Endothelial cell of umbilical vein (primary cell): ENCODE measurements at regions not wholly inside any gene's neighbourhood (a gene's known extent, or its start where the extent isn't known, plus 50 kb on each side); places are given as distances from the start of the nearest gene placed in this dataset.

ENCODE experiments used
- BruUV-seq: library from RNA; stranded (reverse); fragments of 400-500 nt; replicated peaks from 2 replicates; lab custom pipeline; 2021; lab: Mats Ljungman, UMichigan
- CTCF ChIA-PET: fragments of 300-600, 350-600 bp; sonication (Branson Sonifier 250); formaldehyde crosslinking; loops from one replicate; lab custom pipeline; 2021; ENCODE audit warnings: antibody characterized with exemption, inconsistent platforms; lab: Charles Lee
- POLR2A ChIA-PET: fragments of 300-600, 350-600 bp; sonication (Branson Sonifier 250); formaldehyde crosslinking; loops from one replicate; lab custom pipeline; 2021; ENCODE audit warnings: antibody characterized with exemption, inconsistent platforms; lab: Charles Lee
- DNase-seq: peaks from one replicate; pipeline ENCODE4 v3.0.0-alpha.2; 2011; ENCODE audit warnings: low read depth, low spot score
- FAIRE-seq: peaks from 2 replicates; lab custom pipeline; 2011; peaks lifted over from hg19 to GRCh38; lab: Jason Lieb, UNC
- H2AFZ ChIP-seq: 2 replicates; pipeline ENCODE4 v1.6.0; 2012; ENCODE audit warnings: low read depth, low read length, control low read depth, inconsistent platforms
- H3K27ac ChIP-seq: 2 replicates; pipeline ENCODE4 v1.5.1; 2011; ENCODE audit warnings: low read depth, mild to moderate bottlenecking, control low read depth, low read length, moderate library complexity; ENCODE audit not compliant: insufficient read depth
- H3K27me3 ChIP-seq, 2 experiments: 2 replicates each; pipeline versions ENCODE4 v1.6.0 to v1.6.1; 2011; ENCODE audit warnings: low read length in 2 of 2, mixed read lengths in 1 of 2; ENCODE audit not compliant: control insufficient read depth in 2 of 2, insufficient read depth in 2 of 2
- H3K36me3 ChIP-seq, 2 experiments: 2 replicates in 1 of 2; 3 replicates in 1 of 2; pipeline ENCODE4 v1.5.1; 2011; ENCODE audit warnings: low read length in 2 of 2, mild to moderate bottlenecking in 1 of 2, moderate library complexity in 1 of 2; ENCODE audit not compliant: control insufficient read depth in 2 of 2, insufficient read depth in 2 of 2; ENCODE audit errors: extremely low read depth in 1 of 2
- H3K4me1 ChIP-seq: 3 replicates; pipeline ENCODE4 v1.5.1; 2011; ENCODE audit warnings: mild to moderate bottlenecking, low read length; ENCODE audit not compliant: control insufficient read depth, insufficient read depth; ENCODE audit errors: extremely low read depth
- H3K4me2 ChIP-seq: 2 replicates; pipeline ENCODE4 v1.6.1; 2011; ENCODE audit warnings: low read length, control low read depth, mixed read lengths; ENCODE audit not compliant: insufficient read depth
- H3K4me3 ChIP-seq, 3 experiments: fragments of 200-600 bp in 1 of 3; sonication (generic), shearing (Covaris generic) in 1 of 3; replicated peaks in 1 of 3; 2 replicates each; pipeline ENCODE4 v1.5.1; 2011 to 2016; ENCODE audit warnings: control low read depth in 3 of 3, low read length in 3 of 3, mild to moderate bottlenecking in 2 of 3, inconsistent platforms in 1 of 3, low read depth in 1 of 3, moderate library complexity in 1 of 3; ENCODE audit not compliant: insufficient read depth in 1 of 3
- H3K79me2 ChIP-seq: 2 replicates; pipeline ENCODE4 v1.6.0; 2012; ENCODE audit warnings: low read length, inconsistent platforms; ENCODE audit not compliant: control insufficient read depth, insufficient read depth
- H3K9ac ChIP-seq: replicated peaks from 2 replicates; pipeline ENCODE3; 2011; ENCODE audit warnings: low read length, control low read depth; ENCODE audit not compliant: insufficient read depth; ENCODE audit errors: extremely low read depth
- H3K9me1 ChIP-seq: replicated peaks from 3 replicates; pipeline ENCODE4 v1.6.0; 2011; ENCODE audit warnings: mild to moderate bottlenecking, low read length; ENCODE audit not compliant: control insufficient read depth, insufficient read depth; ENCODE audit errors: extremely low read depth
- H3K9me3 ChIP-seq: replicated peaks from 2 replicates; pipeline ENCODE4 v1.5.1; 2012; ENCODE audit warnings: low read length, inconsistent platforms; ENCODE audit not compliant: control insufficient read depth, insufficient read depth
- H4K20me1 ChIP-seq: replicated peaks from 2 replicates; pipeline ENCODE3; 2011; ENCODE audit warnings: mild to moderate bottlenecking, low read length; ENCODE audit not compliant: control insufficient read depth, insufficient read depth; ENCODE audit errors: extremely low read depth
- EZH2 ChIP-seq: IDR thresholded peaks from 2 replicates; pipeline ENCODE4 v1.6.1; 2012; ENCODE audit warnings: borderline replicate concordance, low read depth, mild to moderate bottlenecking, moderate library complexity, low read length, inconsistent platforms; ENCODE audit not compliant: severe bottlenecking
- FOS ChIP-seq: IDR thresholded peaks from 2 replicates; pipeline ENCODE4 v1.6.1; 2011; ENCODE audit warnings: mild to moderate bottlenecking, low read length, moderate library complexity, borderline replicate concordance; ENCODE audit not compliant: insufficient read depth
- GATA2 ChIP-seq: IDR thresholded peaks from 2 replicates; pipeline ENCODE4 v1.7.0; 2011; ENCODE audit warnings: low read depth, mild to moderate bottlenecking, moderate library complexity, mixed read lengths, low read length; ENCODE audit not compliant: insufficient read length, insufficient read depth
- JUN ChIP-seq: IDR thresholded peaks from 2 replicates; pipeline ENCODE4 v1.6.1; 2011; ENCODE audit warnings: borderline replicate concordance, low read depth; ENCODE audit not compliant: insufficient read length, insufficient read depth
- MYC ChIP-seq: IDR thresholded peaks from one replicate; pipeline ENCODE4 v1.6.1; 2011; ENCODE audit warnings: mild to moderate bottlenecking, low read depth, low read length
- POLR2A ChIP-seq: IDR thresholded peaks from 2 replicates; pipeline ENCODE4 v1.6.1; 2012; ENCODE audit warnings: low read depth, mild to moderate bottlenecking, control low read depth, low read length
- POLR2AphosphoS5 ChIP-seq: IDR thresholded peaks from 2 replicates; pipeline ENCODE4 v1.6.1; 2012; ENCODE audit warnings: low read depth, mild to moderate bottlenecking, control low read depth, low read length, moderate library complexity; ENCODE audit not compliant: insufficient read depth
- dilution Hi-C: fragments of 300-500 bp; cut with MboI; formaldehyde crosslinking; loops from one replicate; pipeline ENCODE4 v1.15.0; 2019; ENCODE audit warnings: low sequenced_read_pairs; ENCODE audit not compliant: extremely low pct_ligation_motif_present
- intact Hi-C: fragments of 100-400 bp; cut with micrococcal nuclease; formaldehyde crosslinking; loops from one replicate; pipeline ENCODE4 v1.10.0; 2022
- TF ChIP-seq, protein P1 (sequence below), 2 donors: IDR thresholded peaks; 1 replicate in 1 of 2; 2 replicates in 1 of 2; pipeline ENCODE4 v1.5.1; 2011; ENCODE audit warnings: low read length in 2 of 2, mild to moderate bottlenecking in 2 of 2, moderate library complexity in 2 of 2, control low read depth in 1 of 2, inconsistent platforms in 1 of 2, low read depth in 1 of 2; ENCODE audit not compliant: insufficient read depth in 1 of 2; ENCODE audit errors: extremely low read depth in 1 of 2
- TF ChIP-seq, protein P2 (sequence below): IDR thresholded peaks from 2 replicates; pipeline ENCODE4 v1.6.1; 2011; ENCODE audit not compliant: insufficient read depth, insufficient read length

DNA sequence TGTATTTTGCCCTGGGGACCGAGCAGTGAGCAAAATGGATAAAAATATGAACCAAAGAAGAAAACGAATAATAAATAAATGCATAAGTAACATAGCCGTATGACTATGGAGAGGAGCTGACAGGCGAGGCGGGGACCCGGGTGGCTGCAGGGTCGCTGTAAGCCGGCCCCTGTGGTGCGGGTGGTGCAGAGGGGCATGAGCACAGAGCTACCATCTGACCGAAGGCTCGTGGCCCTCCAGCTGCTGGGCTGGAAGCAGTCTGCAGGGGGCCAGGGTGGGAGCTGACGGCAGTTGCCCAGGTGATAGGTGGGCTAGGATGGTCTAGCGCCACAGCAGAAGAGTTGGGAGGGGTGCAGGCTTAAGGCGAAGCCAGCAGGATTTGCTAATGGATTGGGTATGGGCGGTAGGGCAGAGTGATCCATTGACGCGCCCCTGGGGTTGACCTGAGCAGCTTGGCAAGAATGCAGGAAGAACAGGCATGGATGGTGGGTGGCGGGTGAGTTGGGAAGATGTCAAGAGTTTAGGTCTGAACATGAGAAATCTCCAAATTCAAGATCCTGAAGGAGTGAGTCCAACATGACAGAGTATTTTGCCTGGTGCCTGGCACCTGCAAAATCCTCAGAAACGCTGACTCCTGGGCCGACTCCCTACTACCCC is 228.0 kb downstream of the FOXL1 start:
- H3K27ac ChIP-seq: no peak overlapping the region
- DNase-seq (no peak), FAIRE-seq (no peak)
- H3K4me2 ChIP-seq: no peak overlapping the region
- H4K20me1 ChIP-seq: no peaks in the 10 kb centered on the region
- no peak for TF ChIP-seq FOS
- TF ChIP-seq POLR2AphosphoS5: no peak
- TF ChIP-seq GATA2: no peak
- no peak for TF ChIP-seq MYC
- TF ChIP-seq JUN: no peak
- TF ChIP-seq EZH2: no peak
- TF ChIP-seq, protein P1, sequence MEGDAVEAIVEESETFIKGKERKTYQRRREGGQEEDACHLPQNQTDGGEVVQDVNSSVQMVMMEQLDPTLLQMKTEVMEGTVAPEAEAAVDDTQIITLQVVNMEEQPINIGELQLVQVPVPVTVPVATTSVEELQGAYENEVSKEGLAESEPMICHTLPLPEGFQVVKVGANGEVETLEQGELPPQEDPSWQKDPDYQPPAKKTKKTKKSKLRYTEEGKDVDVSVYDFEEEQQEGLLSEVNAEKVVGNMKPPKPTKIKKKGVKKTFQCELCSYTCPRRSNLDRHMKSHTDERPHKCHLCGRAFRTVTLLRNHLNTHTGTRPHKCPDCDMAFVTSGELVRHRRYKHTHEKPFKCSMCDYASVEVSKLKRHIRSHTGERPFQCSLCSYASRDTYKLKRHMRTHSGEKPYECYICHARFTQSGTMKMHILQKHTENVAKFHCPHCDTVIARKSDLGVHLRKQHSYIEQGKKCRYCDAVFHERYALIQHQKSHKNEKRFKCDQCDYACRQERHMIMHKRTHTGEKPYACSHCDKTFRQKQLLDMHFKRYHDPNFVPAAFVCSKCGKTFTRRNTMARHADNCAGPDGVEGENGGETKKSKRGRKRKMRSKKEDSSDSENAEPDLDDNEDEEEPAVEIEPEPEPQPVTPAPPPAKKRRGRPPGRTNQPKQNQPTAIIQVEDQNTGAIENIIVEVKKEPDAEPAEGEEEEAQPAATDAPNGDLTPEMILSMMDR (IDR thresholded peaks at IDR 0.05; ENCODE audit: extremely low read depth in 1 of 2, insufficient read depth in 1 of 2, low read depth in 1 of 2, low read length in 2 of 2): no peak
- TF ChIP-seq POLR2A: no peak
- TF ChIP-seq, protein P2, sequence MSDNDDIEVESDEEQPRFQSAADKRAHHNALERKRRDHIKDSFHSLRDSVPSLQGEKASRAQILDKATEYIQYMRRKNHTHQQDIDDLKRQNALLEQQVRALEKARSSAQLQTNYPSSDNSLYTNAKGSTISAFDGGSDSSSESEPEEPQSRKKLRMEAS: no peak
- no TSS peak for BruUV-seq
- H3K9me1 ChIP-seq: no peaks in the 10 kb centered on the region
- ChIA-PET CTCF (no interaction called here), POLR2A (no interaction called here)
- H3K36me3 ChIP-seq: no peaks in the 10 kb centered on the region
- no peak overlapping the region for H3K9ac ChIP-seq
- peaks cover 0 to 6% of the 10 kb centered on the region in 2 experiments for H3K27me3 ChIP-seq
- no peaks in the 10 kb centered on the region for H3K9me3 ChIP-seq
- no peaks in the 10 kb centered on the region for H3K79me2 ChIP-seq
- dilution Hi-C loops (no loop called here), intact Hi-C loops (no loop called here)
- H2AFZ ChIP-seq: no peak overlapping the region
- peaks cover 5% of the 10 kb centered on the region for H3K4me1 ChIP-seq
- H3K4me3 ChIP-seq: no peak overlapping the region
